ENCODE measurements at regions not wholly inside any gene's neighbourhood (a gene's known extent, or its start where the extent isn't known, plus 50 kb on each side); places are given as distances from the start of the nearest gene placed in this dataset.
A peak's percentile ranks its signal among the peaks of the same experiment; 100 is the strongest.

DNA sequence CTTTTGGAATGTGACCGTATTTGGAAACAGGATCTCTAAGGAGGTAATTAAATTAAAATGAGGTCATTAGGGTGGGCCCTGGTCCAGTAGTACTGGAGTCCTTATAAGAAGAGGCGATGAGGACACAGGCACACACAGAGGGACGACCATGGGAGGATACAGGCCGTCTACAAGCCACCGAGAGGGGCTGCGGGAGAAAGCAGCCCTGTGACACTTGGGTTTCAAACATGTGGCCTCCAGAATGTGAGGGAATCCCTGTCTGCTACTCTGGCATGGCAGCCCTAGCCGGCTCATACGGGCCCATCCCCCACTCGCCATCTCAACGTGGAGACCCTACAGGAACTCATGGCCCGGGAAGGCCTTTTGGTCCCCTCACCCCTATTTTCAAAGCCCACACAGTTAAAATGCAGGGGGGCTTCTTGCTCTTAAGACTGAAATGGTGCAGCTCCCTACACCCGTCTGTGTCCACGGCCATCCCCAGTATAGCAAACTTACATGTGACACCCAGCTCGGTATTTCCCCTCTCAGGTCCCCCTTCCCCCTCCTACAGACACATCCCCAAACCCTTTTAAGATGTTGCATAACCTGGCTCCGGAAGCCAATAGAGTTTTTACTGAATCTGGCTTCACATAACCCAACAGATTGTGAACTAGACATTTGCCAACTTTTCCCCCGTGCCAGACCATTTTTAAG lies 124.1 kb upstream of the TBL1X start:
- TF ChIP-seq POLR2AphosphoS5 (IDR thresholded peaks at IDR 0.05): peak in 1 of 3 donors; percentile 15
- no peak for TF ChIP-seq CTCF (IDR thresholded peaks at IDR 0.05)
- TF ChIP-seq POLR2A (IDR thresholded peaks at IDR 0.05): no peak
- TF ChIP-seq EP300 (IDR thresholded peaks at IDR 0.05; ENCODE audit: low read depth): no peak
